SW 1271 (cell line): ENCODE measurements at regions not wholly inside any gene's neighbourhood (a gene's known extent, or its start where the extent isn't known, plus 50 kb on each side); places are given as distances from the start of the nearest gene placed in this dataset.

Source experiments
- DNase-seq, 2 experiments: peaks; one replicate each; lab custom pipeline; 2025; lab: John Stamatoyannopoulos, UW

DNA sequence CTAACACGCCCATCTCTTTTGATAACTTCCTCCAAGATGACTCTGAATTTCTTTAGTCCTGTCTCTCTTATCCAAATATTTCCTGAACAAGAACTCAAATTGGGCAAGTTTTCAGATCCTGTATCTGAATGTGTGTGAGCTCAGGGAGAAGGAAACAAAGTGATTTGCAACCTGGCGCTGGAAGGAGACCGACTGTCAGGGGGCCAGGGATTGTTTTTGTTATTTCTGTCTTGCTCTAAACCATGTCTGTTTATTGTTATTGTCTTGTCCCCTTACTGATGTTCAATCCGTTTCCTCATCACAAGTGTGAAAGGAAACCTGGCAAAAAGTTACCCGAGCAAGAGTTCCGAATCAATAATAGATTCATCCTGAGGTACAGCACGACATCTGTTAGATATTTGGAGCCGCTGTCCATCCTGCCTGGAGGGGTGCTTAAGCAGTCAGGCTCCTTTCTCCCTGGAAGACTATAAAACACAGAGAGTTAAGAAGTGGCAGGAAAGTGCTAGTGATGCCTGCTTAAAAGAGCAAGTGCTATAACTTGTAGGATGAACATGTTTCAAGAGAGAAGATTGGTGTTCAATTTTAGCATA lies 132.5 kb upstream of the OSR1 start:
- DNase-seq = no peak

DNA sequence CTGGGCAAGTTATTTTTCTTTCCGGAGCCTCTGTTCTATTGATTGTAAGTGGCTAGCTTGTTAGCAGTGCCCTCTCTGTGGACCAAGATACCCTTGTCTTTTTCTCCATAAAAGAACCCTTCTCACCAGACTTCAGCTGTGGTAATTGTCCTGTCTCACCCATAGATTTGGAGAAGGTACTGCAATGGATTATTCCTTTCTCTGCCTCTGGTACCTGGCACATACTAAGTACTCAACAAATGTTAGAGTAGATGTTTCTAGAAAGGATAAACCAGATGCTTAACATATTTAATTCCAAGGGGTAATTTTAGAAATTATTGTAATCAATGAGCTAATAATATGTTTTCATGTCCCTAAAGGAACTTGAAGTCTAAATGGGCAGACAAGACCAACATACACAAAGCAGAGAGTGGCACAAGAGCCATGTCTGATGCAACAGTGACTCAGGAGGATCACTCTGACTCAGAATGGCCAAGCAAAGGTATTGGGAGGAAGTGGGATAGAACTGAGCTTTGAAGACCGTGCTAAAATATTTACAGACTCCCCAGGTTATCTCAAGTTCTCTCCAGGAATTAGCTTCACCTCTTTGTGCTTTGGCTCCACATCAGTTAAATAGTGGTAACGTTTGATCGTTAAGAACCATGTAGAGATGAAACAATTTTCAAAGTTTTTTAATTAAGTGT lies 129.7 kb upstream of the OSR1 start:
- DNase-seq = peak; percentile 4 to 38

DNA sequence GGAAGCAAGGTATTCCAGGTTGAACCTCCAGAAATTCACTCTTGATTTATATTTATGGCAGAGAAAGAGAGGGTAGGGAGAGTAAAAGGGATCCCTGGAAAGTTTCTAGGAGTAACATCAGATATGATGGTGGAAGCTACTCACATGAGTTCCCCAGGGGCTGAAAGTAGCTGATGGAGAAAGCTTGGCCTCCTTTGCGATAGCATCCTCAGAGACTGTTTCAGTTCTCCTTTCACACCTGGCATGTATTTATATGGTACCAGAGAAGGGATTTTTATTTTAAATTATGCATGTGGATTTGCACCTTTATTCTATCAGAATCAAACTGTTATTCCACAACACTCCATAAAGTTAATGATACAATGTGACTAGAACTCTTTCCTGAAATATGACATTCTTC lies 126.3 kb upstream of the OSR1 start:
- DNase-seq = no peak

DNA sequence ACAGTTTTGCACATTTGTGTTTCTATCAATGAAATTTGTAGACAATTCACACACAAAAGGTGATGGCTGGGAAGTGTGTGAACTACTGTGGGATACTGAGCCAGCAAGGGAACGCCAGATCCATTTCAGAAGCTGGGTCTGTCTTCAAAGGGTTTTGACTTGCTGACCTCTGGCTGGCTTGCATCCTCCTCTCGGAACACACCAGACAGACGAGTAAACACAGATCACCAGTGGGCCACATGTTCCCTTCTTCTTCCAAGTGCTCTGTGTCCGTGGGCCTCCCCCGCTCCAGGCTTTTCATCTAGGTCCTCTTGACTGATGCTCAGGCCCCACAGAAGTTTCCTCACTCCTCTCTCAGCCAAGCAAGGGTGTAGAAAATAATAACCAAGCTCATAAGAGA lies 122.2 kb upstream of the OSR1 start:
- DNase-seq = no peak

DNA sequence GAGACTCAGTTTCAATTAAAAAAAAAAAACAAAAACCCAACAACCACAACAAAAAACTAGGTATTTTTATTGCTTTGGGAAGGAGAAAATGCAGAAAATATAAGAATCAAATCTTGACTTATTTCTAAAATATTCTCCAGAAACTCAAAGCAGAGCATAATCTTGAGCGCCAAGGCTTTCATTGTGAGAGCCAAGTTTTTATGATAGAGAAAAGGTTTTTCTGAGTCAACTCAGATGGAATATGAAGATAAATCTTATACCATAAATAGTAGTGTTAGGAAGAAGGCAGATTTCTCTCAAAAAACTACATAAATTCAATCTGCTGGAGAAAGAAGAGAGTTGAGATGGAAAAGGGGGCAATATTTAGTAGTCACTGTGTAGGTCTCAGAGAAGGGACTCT lies 121.2 kb upstream of the OSR1 start:
- no peak for DNase-seq

DNA sequence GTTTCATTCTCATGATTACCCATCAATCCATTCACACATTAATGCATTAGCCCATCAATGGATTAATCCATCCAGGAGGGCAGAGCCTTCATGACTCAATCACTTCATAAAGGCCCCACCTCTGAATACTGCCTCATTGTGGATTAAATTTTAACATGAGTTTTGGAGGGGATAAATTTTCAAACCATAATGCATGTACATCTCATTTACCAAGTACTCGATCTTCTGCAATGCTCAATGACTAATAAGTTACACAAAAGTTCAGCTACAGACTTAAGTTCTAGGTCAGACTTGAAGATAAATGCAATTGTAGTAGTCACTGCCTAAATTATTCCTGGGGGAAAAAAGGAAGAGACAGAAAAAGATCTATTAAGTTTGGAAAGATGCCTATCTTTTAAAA lies 120.0 kb upstream of the OSR1 start:
- no peak for DNase-seq

DNA sequence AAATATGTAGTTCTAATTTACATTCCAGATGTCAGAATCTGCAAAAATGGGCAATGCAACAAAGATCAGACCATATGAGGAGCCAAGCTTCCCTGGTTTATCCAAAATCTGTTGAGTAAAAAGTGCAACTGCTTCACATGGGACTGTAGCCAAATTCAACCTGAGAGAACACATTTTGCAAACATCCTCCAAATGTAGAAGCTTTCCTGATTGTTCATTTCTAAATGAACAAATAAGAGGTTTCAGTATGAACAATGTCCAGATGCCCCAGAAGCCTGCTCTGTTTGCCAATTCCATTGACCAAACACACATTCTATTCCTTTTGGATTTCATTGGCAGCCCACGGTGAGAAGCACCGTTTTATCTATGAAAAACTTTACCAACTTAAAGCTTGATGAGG lies 117.9 kb upstream of the OSR1 start:
- no peak for DNase-seq

DNA sequence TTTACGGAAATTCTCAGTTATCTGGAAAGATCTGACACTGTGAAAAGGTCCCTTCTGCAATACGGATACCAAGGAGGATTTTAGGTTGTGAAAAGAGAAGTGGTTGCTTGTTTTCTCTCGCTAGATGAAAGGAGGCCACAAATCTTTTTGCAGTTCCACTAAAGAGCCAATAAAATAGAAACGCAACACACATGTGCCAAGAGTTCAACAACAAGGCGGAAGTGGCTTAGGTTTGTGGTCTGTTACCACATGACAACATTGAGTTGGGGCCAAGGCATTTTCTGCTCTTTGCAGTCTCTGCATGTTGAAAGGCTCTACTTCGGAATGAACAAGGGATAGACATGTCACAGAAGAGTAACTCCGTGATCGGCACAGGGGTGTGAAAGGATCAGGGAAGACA lies 115.7 kb upstream of the OSR1 start:
- DNase-seq = no peak

DNA sequence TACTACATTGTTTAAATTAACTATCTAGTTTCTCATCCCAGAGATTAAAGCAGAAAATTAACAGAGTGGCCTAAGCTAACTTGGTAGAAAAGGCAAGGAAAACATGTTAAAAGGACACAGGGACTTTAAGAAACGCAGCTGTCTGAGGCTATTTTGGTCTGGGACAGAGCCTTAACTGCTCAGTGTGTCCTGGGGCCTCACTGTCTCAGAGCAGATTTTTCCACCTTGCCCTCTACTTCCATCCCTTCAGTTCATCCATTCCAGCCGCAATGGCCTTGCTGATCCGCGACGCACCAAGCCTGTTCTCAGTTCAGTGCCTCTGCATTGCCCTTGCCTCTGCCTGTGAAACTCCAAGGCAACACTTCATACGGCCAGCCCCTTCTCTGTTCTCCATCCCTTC lies 114.9 kb upstream of the OSR1 start:
- DNase-seq = no peak

DNA sequence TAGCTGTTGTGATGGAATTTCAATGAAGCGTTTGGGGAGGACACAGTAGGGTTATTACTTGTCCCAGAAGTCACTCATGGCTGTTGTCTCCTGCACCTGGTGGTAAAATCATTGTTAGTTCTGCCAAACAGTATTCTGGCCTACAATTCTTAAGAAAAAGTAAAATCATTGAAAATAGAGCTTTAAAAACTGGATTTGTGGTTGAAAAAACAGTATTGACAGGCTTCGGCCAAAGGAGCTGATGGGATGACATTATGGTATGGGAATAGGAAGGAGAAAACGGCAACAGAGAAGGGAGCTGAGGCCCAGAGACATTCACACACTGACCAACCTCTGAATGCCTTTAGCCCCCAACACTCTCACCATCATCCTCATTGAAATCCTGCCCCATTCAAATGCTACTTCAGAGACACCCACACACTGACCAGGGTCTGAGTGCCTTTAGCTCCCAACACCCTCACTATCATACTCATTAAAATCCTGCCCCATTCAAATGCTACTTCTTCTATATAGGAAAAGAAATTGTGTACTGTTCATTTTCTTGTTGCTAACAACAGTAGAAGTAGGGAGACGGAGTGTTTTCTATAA lies 114.1 kb upstream of the OSR1 start:
- no peak for DNase-seq

DNA sequence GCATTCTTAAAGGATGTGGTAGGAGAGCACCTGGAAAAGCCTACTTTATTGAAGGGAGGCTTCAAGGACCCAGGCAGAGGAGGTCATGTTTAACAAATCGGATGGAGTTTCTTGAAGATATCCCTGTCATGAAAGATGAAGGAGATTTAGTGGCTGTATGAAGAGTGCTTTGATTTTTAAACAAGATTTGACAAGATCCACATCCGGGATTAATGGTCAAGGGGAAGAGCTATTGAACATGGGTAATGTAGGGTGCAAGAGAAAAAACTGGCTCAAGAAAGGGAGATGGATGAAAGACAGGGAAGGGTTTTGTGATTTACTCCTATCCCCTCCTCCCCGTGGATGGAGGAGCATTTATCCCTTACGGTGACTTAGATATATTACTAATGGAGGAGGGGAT lies 113.1 kb upstream of the OSR1 start:
- DNase-seq = no peak

DNA sequence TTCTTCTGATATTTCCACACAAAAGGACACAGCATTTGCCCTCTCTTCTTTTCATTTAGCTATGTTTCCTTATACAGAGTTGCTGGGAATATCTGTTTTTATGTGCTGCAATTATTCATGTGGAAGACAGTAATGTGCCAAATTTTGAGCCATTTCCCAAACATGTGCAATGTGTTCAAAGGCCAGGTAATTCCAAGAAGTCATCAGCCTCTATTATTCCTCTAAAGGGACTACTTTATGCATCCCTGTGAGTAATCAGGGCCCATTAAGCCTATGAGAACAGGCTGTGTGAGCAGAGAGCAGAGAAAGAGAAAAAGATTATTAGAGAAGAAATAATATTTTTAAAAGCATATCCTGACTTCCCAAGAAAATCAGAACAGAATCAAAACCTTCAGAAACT lies 107.6 kb upstream of the OSR1 start:
- no peak for DNase-seq

DNA sequence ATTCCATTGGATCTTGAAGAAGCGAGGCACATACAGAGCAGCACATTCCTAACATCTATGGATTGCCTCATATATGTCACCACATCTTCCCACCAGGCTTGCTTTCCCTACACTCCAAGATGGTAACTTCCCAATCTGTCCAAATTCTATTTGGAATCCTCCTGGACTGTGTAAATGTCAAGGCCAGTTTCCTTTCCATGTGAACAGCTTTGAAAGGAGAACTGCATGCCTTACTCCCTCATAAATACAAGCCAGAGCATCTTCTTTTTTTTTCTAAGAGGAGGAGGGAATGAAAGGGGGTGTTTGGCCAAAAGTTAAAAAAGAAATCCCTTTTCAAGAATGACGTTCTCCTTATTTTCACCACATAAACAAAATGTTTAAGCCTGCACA lies 103.8 kb upstream of the OSR1 start:
- no peak for DNase-seq

DNA sequence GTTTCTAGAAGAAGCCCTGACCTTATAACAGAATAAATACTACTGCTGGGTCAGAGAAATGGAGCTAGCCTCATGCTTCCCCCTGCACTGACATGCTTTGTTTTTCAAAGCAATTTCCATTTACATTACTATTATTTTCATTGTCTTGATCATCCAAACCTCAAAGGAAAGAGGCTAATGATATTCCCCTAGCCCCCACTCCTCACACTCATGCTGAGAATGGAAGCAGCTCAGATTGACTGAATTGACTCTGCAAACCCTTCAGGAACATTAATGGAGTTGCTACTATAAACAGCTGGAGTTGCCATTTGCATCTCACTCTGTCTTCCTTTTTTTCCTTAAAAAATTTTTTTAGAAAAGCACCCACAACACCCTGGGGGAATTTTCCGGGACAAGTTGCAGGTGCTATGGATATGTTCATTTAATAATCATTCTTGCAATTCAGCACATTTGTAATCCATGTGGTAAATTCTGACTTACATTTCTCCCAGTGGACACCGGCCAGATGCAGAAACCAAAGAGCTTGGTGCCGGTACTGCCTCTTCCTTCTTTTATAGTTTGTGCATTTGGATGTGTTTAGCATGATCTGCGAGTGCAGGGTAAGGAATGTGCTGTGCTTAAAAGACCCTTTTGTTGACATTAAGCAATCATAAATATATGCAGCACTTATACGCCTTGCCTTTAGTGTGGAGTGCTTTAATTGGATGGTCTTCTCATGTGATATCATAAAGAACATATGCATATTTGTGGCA lies 103.3 kb upstream of the OSR1 start:
- no peak for DNase-seq

DNA sequence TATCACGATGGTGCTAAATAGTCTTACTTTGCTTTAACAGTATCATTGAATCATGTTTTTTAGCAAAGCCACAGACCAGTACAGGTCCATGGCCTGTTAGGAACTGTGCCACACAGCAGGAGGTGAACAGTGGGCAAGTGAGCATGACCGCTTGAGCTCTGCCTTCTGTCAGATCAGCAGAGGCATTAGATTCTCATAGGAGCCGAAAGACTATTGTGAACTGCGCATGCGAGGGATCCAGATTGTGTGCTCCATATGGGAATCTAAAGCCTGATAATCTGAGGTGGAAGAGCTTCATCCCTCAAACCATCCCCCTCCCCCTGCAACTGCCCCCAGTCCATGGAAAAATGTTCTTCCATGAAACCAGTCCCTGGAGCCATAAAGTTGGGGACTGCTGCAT lies 102.3 kb upstream of the OSR1 start:
- no peak for DNase-seq

DNA sequence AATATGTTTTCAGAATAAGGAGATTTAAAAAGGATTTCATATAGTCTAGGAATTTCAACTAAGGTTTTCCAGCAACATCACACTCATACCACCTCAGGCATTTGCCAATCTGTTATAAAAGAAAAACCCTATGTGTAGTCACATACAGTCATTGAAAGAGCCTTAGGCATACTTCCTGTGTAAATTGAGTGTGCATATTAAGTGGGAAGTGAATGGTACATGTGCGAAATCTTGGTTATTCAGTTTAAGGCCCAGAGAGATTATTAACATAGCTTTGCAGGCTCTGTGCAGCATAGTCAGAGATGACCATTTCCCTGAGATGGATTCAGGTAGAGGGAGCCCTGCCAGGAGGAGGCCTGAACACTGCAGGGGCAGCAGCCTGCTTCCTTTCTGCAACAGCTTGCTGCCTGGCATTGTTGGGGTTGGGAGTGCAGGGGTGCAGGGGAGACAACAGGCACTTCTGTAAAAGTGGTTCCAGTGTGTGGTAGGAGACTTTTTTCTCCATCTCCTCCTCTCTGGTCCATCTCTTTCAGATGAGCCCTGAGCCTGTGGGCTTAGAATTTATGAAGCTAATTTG lies 100.1 kb upstream of the OSR1 start:
- DNase-seq = no peak

DNA sequence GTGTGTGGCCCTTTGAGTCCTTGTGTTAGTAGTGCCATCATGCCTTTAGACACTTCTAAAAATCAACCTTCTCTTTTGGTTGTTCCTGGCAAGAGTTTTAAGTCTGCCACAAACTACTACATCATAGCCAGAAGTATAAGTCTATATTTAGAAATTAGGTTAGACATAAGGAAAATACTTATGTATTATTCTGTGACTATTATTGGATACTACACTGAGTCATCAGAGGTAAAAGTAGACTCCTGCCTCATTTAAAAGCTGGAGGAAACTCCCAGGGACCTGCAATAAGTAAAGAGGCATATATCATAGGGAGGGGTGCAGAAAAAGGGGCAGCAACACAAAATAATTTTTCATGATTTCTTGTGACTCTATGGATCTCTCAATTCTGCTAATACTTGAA lies 99.4 kb upstream of the OSR1 start:
- DNase-seq = no peak

DNA sequence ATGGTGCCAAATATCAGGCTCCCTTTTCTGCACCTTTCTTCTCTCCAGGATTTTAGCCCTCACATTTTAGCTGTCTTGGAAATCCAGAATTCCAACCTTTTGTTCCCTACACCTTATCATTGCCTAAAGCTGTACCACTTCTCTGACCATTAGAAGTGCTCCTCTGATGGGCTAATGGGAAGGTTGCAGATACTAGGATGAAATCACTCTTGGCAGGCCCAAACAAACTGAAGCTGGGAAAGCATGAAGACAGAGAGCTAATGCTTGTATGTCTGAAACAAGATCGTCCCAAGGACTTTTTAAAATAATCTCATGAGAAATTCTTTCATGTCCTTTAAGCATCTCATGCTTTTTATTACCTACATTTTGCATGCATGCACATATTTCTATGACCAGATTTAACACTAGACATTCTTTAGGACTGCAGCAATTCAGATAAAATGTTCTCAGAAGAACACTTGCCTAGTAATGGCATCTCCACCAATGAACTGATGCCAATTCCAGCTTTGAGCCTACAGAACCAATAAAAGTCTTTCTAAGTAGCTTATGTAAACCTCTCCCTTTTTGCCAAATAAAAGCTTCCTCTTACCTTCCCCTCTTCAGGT lies 98.4 kb upstream of the OSR1 start:
- no peak for DNase-seq

DNA sequence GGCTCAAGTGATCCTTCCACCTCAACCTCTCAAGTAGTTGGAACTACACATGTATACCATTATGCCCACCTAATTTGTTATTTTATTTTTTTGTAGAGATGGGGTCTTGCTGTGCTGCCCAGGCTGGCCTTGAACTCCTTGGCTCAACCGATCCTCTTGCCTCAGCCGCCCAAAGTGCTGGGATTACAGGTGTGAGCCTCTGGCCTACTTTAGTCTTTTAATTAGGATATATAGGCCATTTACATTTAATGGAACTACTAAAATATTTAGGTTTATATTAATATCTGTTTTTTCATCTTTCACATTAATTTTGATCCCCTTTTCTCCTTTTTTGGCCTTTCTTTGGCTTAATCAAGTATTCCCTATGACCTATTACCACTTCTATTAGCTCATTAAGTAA lies 95.7 kb upstream of the OSR1 start:
- no peak for DNase-seq

DNA sequence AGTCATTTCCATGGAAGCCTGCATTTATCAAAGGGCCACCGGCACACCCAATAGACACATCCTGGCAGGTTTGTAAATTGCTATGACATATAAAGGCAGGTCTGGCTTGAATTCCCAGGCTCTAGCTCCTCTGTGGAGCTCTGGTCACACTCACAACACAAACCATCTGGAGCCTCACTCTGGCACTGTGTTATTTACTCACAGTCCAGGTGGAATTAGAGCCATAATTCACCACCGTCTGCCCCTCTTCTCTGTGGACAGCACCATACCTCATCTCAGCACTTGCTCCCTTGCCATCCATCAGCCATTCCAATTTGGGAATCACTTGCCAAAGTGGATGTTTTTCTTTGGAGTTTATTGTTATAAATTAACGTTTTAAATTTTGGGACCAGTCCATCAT lies 84.3 kb upstream of the OSR1 start:
- DNase-seq = no peak

DNA sequence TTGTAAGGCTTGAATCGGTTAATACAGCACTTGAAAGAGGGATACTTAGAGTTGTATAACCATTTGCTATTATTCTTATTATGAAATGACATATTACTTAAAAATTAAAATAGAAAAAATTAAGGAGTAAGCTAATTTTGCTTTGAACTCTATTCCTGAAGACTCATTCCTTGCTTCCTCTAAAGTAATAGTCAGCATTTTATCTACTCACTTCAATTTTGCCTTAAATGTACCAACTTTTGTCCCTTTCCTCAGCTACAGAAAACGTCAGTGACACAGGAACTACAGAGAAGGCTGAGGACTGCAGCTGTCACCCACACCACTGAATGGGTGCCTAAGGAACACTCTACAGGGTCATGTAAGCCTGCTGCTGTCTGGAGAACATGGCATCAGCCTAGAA lies 80.7 kb upstream of the OSR1 start:
- DNase-seq = no peak

DNA sequence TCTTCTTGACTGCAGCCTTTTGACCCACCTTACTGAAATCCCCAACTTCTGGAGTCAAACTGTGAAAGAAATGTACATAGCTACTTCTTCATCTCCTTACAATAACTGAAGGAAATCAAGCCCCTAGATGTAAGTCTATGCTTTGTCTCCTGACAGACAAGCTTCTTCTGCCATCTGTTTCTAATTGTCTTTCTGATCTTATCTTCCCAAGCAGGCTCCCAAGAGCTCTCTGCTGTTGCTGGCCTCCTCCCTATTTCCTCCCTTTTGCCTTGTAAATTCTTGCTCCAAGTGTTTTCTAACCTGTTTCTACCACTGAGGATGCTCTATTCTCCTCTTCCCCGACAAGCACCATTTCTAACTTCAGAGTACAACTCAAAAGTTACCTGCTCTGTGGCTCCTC lies 77.4 kb upstream of the OSR1 start:
- no peak for DNase-seq

DNA sequence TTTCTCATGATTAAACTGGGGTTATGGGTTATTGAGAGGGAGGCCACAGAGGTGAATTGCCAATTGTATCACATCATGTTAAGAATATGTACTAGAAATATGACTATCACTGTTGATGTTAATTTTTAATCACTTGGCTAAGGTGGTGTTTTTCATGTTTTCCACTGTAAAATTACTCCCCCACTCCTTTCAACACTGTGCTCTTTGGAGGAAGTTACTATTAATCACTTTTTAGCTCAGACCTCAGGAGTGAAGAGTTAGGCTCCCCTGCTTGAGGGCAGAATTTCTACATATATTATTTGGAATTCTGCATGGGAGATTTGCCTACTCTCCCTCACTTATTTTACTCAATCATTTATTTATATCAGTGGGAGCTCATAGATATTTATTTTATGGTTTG lies 76.0 kb upstream of the OSR1 start:
- DNase-seq = no peak
